MCF 10A (cell line): ENCODE measurements at regions not wholly inside any gene's neighbourhood (a gene's known extent, or its start where the extent isn't known, plus 50 kb on each side); places are given as distances from the start of the nearest gene placed in this dataset.

Experiments
- BruUV-seq: library from RNA; stranded (reverse); fragments of 400-500 nt; replicated peaks from 2 replicates; lab custom pipeline; 2021; lab: Mats Ljungman, UMichigan
- CTCF ChIA-PET: fragments of 300-600 bp; sonication (Branson Sonifier 250); formaldehyde crosslinking; extraction: SDS; loops from one replicate; lab custom pipeline; 2021; ENCODE audit warnings: antibody characterized with exemption, inconsistent platforms; lab: Yijun Ruan, JAX
- POLR2A ChIA-PET: fragments of 300-600, 350-650 bp; sonication (Branson Sonifier 250); formaldehyde crosslinking; extraction: SDS; loops from one replicate; lab custom pipeline; 2020; ENCODE audit warnings: antibody characterized with exemption, inconsistent platforms; lab: Yijun Ruan, JAX
- DNase-seq: peaks from one replicate; pipeline ENCODE4 v3.0.0-alpha.2; 2018; ENCODE audit not compliant: unreplicated experiment
- H3K27ac Mint-ChIP-seq: one replicate; pipeline ENCODE4 v1.8.0; 2022; ENCODE audit warnings: mild to moderate bottlenecking, low read depth, mixed read lengths; ENCODE audit not compliant: unreplicated experiment
- H3K27me3 Mint-ChIP-seq: one replicate; pipeline ENCODE4 v1.8.0; 2022; ENCODE audit warnings: mixed read lengths; ENCODE audit not compliant: insufficient read depth, unreplicated experiment
- H3K36me3 Mint-ChIP-seq: one replicate; pipeline ENCODE4 v1.8.0; 2022; ENCODE audit warnings: mild to moderate bottlenecking, moderate library complexity, mixed read lengths; ENCODE audit not compliant: insufficient read depth, unreplicated experiment
- H3K4me1 Mint-ChIP-seq: one replicate; pipeline ENCODE4 v1.8.0; 2022; ENCODE audit warnings: mixed read lengths; ENCODE audit not compliant: insufficient read depth, unreplicated experiment
- H3K4me3 Mint-ChIP-seq: one replicate; pipeline ENCODE4 v1.8.0; 2022; ENCODE audit warnings: mild to moderate bottlenecking, moderate library complexity, mixed read lengths; ENCODE audit not compliant: unreplicated experiment
- H3K9me3 Mint-ChIP-seq: one replicate; pipeline ENCODE4 v1.8.0; 2022; ENCODE audit warnings: mixed read lengths; ENCODE audit not compliant: unreplicated experiment
- intact Hi-C: fragments of 100-400 bp; cut with micrococcal nuclease; formaldehyde crosslinking; loops from 2 replicates; pipeline ENCODE4 v1.14.1; 2022
- TF ChIP-seq, protein P1 (sequence below): fragments of 200-600 bp; IDR thresholded peaks from one replicate; pipeline ENCODE4 v1.8.0; 2022; ENCODE audit warnings: antibody characterized with exemption, mild to moderate bottlenecking; ENCODE audit not compliant: unreplicated experiment

DNA sequence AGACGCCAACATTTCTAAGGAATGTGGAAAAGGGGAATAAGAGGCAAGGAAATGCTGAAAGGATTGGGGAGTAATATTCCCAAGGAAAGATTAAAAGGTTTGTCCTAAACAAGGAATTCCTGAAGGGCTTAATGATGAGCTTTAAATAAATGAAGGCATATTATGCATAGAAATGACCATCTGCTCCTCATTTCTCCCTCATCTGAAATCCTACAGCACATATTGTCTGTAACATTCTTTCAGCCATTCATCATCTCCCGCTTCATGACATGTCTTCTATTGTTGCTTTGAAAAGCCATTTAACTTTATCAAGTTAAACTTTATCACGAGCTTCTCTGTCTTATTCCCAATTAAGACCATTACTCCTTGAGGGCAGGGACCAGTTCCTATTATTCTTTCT, 608.7 kb upstream of the PLXNA2 start:
- CTCF ChIA-PET, result interaction anchor here (0.6 to 0.7 kb wide), 4 partner anchors 20 to 358 kb away, joined by 3 to 4 read pairs (median 3); no protein-coding TSS in a partner anchor
- Mint-ChIP-seq H3K4me1 (no peaks in the 10 kb centered on the region), H3K27me3 (no peaks in the 10 kb centered on the region), H3K36me3 (no peaks in the 10 kb centered on the region), H3K9me3 (no peaks in the 10 kb centered on the region), H3K4me3 (no peak overlapping the region), H3K27ac (no peak overlapping the region)
- TF ChIP-seq, protein P1, sequence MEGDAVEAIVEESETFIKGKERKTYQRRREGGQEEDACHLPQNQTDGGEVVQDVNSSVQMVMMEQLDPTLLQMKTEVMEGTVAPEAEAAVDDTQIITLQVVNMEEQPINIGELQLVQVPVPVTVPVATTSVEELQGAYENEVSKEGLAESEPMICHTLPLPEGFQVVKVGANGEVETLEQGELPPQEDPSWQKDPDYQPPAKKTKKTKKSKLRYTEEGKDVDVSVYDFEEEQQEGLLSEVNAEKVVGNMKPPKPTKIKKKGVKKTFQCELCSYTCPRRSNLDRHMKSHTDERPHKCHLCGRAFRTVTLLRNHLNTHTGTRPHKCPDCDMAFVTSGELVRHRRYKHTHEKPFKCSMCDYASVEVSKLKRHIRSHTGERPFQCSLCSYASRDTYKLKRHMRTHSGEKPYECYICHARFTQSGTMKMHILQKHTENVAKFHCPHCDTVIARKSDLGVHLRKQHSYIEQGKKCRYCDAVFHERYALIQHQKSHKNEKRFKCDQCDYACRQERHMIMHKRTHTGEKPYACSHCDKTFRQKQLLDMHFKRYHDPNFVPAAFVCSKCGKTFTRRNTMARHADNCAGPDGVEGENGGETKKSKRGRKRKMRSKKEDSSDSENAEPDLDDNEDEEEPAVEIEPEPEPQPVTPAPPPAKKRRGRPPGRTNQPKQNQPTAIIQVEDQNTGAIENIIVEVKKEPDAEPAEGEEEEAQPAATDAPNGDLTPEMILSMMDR, result no peak
- BruUV-seq, result no TSS peak
- intact Hi-C loops, result no loop called here
- no peak for DNase-seq
- POLR2A ChIA-PET, result interaction anchor here (0.8 to 1.5 kb wide), 2 partner anchors 14 to 20 kb away, joined by 3 to 7 read pairs; no protein-coding TSS in a partner anchor

DNA sequence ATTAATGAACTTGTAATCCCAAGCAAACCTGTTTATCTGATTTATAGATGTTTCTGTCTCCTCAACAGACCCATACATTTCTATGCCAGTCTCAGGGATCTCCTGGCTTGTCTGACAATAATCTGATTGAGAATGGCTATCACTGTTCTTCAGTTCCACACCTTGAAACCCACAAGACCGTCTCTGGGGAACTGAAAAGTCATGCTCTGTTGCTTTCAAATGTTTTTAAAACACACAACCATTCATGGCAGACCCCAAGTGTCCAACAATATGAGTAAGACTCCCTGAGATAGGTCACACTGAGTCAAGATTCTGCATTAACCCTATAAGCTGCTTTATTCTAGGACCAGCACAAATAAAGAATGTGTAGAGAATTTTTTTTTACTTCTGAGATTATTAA, 611.2 kb upstream of the PLXNA2 start:
- Mint-ChIP-seq H3K9me3 (no peaks in the 10 kb centered on the region), H3K36me3 (no peaks in the 10 kb centered on the region)

GRCh38 chr1:208857465-208857864, 613.3 kb upstream of the PLXNA2 start:
- no TSS peak for BruUV-seq
- DNase-seq, result no peak
- TF ChIP-seq, protein P1, result no peak
- no peaks in the 10 kb centered on the region for H3K9me3 Mint-ChIP-seq
- POLR2A ChIA-PET, result interaction anchor here (0.6 to 1.4 kb wide), 2 partner anchors 14 to 28 kb away, joined by 3 to 4 read pairs; no protein-coding TSS in a partner anchor
- H3K4me3 Mint-ChIP-seq, result no peak overlapping the region
- H3K36me3 Mint-ChIP-seq, result no peaks in the 10 kb centered on the region
- no peaks in the 10 kb centered on the region for H3K27me3 Mint-ChIP-seq
- no peaks in the 10 kb centered on the region for H3K4me1 Mint-ChIP-seq
- CTCF ChIA-PET, result interaction anchor here (0.5 kb wide), 1 partner anchor 593 kb away, joined by 4 read pairs; no protein-coding TSS in a partner anchor
- intact Hi-C loops, result no loop called here
- no peak overlapping the region for H3K27ac Mint-ChIP-seq

More for the DNA sequence above, 611.2 kb upstream of the PLXNA2 start:
- Mint-ChIP-seq H3K4me3 (no peak overlapping the region), H3K27me3 (no peaks in the 10 kb centered on the region), H3K27ac (no peak overlapping the region), H3K4me1 (no peaks in the 10 kb centered on the region)
- TF ChIP-seq, protein P1, result no peak
- no TSS peak for BruUV-seq
- DNase-seq, result no peak
- CTCF ChIA-PET, result interaction anchor here (1.0 kb wide), 1 partner anchor 11 kb away, joined by 3 read pairs; no protein-coding TSS in a partner anchor
- POLR2A ChIA-PET, result interaction anchor here (1.5 kb wide), 1 partner anchor 12 kb away, joined by 3 read pairs; no protein-coding TSS in a partner anchor
- intact Hi-C loops, result no loop called here

GRCh38 chr1:208858738-208859137, 614.6 kb upstream of the PLXNA2 start:
- Mint-ChIP-seq H3K4me1 (no peaks in the 10 kb centered on the region), H3K4me3 (no peak overlapping the region), H3K27me3 (no peaks in the 10 kb centered on the region), H3K27ac (no peak overlapping the region), H3K36me3 (no peaks in the 10 kb centered on the region), H3K9me3 (no peaks in the 10 kb centered on the region)
- POLR2A ChIA-PET, result interaction anchor here (0.6 to 1.4 kb wide), 3 partner anchors 27 to 363 kb away, joined by 3 to 4 read pairs (median 3); no protein-coding TSS in a partner anchor
- TF ChIP-seq, protein P1, result no peak
- intact Hi-C loops, result no loop called here
- CTCF ChIA-PET, result interaction anchor here (0.7 to 1.0 kb wide), 2 partner anchors 140 to 206 kb away, joined by 3 read pairs; no protein-coding TSS in a partner anchor
- no peak for DNase-seq
- no TSS peak for BruUV-seq
